SU-DHL-6 (cell line): ENCODE measurements at regions not wholly inside any gene's neighbourhood (a gene's known extent, or its start where the extent isn't known, plus 50 kb on each side); places are given as distances from the start of the nearest gene placed in this dataset.

Experiments used
- H2AFZ ChIP-seq: fragments of 200-600 bp; sonication (generic); 2 replicates; pipeline ENCODE4 v1.6.1; 2014; ENCODE audit warnings: low read depth, mild to moderate bottlenecking, moderate library complexity, mixed read lengths, antibody characterized with exemption, low read length; ENCODE audit not compliant: severe bottlenecking
- H3F3A ChIP-seq: fragments of 200-600 bp; shearing (Covaris generic); 2 replicates; pipeline ENCODE4 v1.6.0; 2016; ENCODE audit warnings: antibody characterized with exemption, mild to moderate bottlenecking; ENCODE audit not compliant: insufficient read depth
- H3K27ac ChIP-seq: fragments of 200-600 bp; sonication (generic); 2 replicates; pipeline ENCODE4 v1.5.1; 2016; ENCODE audit warnings: low read depth, mild to moderate bottlenecking, low read length, moderate library complexity, mixed read lengths
- H3K27me3 ChIP-seq: fragments of 200-600 bp; sonication (generic), shearing (Covaris generic); 2 replicates; pipeline ENCODE4 v1.6.0; 2014; ENCODE audit warnings: mild to moderate bottlenecking, low read length
- H3K36me3 ChIP-seq: fragments of 200-600 bp; sonication (generic); 2 replicates; pipeline ENCODE4 v1.6.1; 2014; ENCODE audit warnings: mild to moderate bottlenecking, low read length, mixed read lengths
- H3K4me2 ChIP-seq: fragments of 300-600, 200-600 bp; shearing (Covaris generic), sonication (generic); 2 replicates; pipeline ENCODE4 v1.6.0; 2014; ENCODE audit warnings: low read length, low read depth, mild to moderate bottlenecking; ENCODE audit not compliant: poor library complexity, severe bottlenecking
- H3K4me3 ChIP-seq: fragments of 200-600 bp; sonication (generic); 2 replicates; pipeline ENCODE4 v1.5.1; 2014; ENCODE audit warnings: antibody characterized with exemption, low read length, mild to moderate bottlenecking, mixed read lengths; ENCODE audit not compliant: insufficient read depth, poor library complexity, severe bottlenecking
- H3K79me2 ChIP-seq: fragments of 200-600 bp; sonication (generic); 2 replicates; pipeline ENCODE4 v1.6.1; 2014; ENCODE audit warnings: mild to moderate bottlenecking, low read length, moderate library complexity; ENCODE audit not compliant: insufficient read depth
- H3K9ac ChIP-seq: fragments of 200-600 bp; sonication (generic); 2 replicates; pipeline ENCODE4 v1.7.0; 2014; ENCODE audit warnings: mild to moderate bottlenecking, low read length
- H3K9me2 ChIP-seq: fragments of 200-600 bp; sonication (generic); replicated peaks from 2 replicates; pipeline ENCODE4 v1.6.1; 2014; ENCODE audit warnings: low read length; ENCODE audit not compliant: insufficient read depth
- H3K9me3 ChIP-seq: fragments of 200-600 bp; sonication (generic); 2 replicates; pipeline ENCODE4 v1.6.1; 2014; ENCODE audit warnings: low read length, mixed read lengths; ENCODE audit not compliant: insufficient read depth
- H4K20me1 ChIP-seq: fragments of 200-600 bp; sonication (generic); 2 replicates; pipeline ENCODE4 v1.6.1; 2014; ENCODE audit warnings: low read depth, mild to moderate bottlenecking, antibody characterized with exemption, low read length, moderate library complexity, mixed read lengths
- CTCF ChIP-seq: fragments of 200-600 bp; sonication (generic); IDR thresholded peaks from one replicate; pipeline ENCODE4 v1.5.1; 2017; ENCODE audit warnings: antibody characterized with exemption, mild to moderate bottlenecking, low read length, moderate library complexity; ENCODE audit not compliant: insufficient read depth, poor library complexity, severe bottlenecking
- EZH2phosphoT487 ChIP-seq: fragments of 200-600 bp; sonication (generic), shearing (Covaris generic); conservative IDR thresholded peaks from 2 replicates; pipeline ENCODE4 v1.6.1; 2018; ENCODE audit warnings: mild to moderate bottlenecking, antibody characterized with exemption, low read length, moderate library complexity, mixed read lengths

GRCh38 chr1:29972421-29973053 is 736.2 kb downstream of the PTPRU start:
- no peak overlapping the region for H3K4me3 ChIP-seq
- H3K9me3 ChIP-seq = 0 out of 2 replicates have a peak, but pooled peaks cover 4% of the 10 kb centered on the region
- no peak overlapping the region for H3K27ac ChIP-seq
- no peaks in the 10 kb centered on the region for H3K79me2 ChIP-seq
- no peaks in the 10 kb centered on the region for H3K9me2 ChIP-seq
- H3F3A ChIP-seq = no peaks in the 10 kb centered on the region
- H3K9ac ChIP-seq = no peak overlapping the region
- no peak for TF ChIP-seq EZH2phosphoT487
- no peak for TF ChIP-seq CTCF
- H3K4me2 ChIP-seq = no peak overlapping the region
- H3K36me3 ChIP-seq = no peaks in the 10 kb centered on the region
- no peak overlapping the region for H2AFZ ChIP-seq
- no peaks in the 10 kb centered on the region for H3K27me3 ChIP-seq
- no peaks in the 10 kb centered on the region for H4K20me1 ChIP-seq

- Histone ChIP-seq H3K4me2 (no peak overlapping the region), H3K27ac (no peak overlapping the region)
Observed at GRCh38 chr1:29971703-29972102, 735.4 kb downstream of the PTPRU start.

GRCh38 chr1:29970747-29971325 is 734.5 kb downstream of the PTPRU start:
- no peak overlapping the region for H3K4me2 ChIP-seq

More at GRCh38 chr1:29971703-29972102, 735.4 kb downstream of the PTPRU start:
- Histone ChIP-seq H3K9me2 (no peaks in the 10 kb centered on the region), H3F3A (no peaks in the 10 kb centered on the region), H3K9me3 (no peaks in the 10 kb centered on the region), H3K79me2 (no peaks in the 10 kb centered on the region), H4K20me1 (no peaks in the 10 kb centered on the region), H3K4me3 (no peak overlapping the region), H2AFZ (no peak overlapping the region), H3K27me3 (no peaks in the 10 kb centered on the region), H3K9ac (no peak overlapping the region), H3K36me3 (no peaks in the 10 kb centered on the region)
- TF ChIP-seq EZH2phosphoT487 (no peak), CTCF (no peak)

More at GRCh38 chr1:29970747-29971325, 734.5 kb downstream of the PTPRU start:
- Histone ChIP-seq H3K27me3 (no peaks in the 10 kb centered on the region), H2AFZ (no peak overlapping the region), H4K20me1 (no peaks in the 10 kb centered on the region), H3K79me2 (no peaks in the 10 kb centered on the region), H3K9me2 (no peaks in the 10 kb centered on the region), H3K36me3 (no peaks in the 10 kb centered on the region), H3K27ac (no peak overlapping the region), H3K4me3 (no peak overlapping the region), H3K9me3 (no peaks in the 10 kb centered on the region), H3F3A (no peaks in the 10 kb centered on the region), H3K9ac (no peak overlapping the region)
- TF ChIP-seq EZH2phosphoT487 (no peak), CTCF (no peak)
